Activated B cell treated with CpG ODN at 0.5 μM for 24 hours (primary cell): ENCODE measurements at regions not wholly inside any gene's neighbourhood (a gene's known extent, or its start where the extent isn't known, plus 50 kb on each side); places are given as distances from the start of the nearest gene placed in this dataset.

ENCODE experiments used
- ATAC-seq: fragments of 200-7000 bp; cut with Tn5 transposase; one replicate; pipeline ENCODE4 v1.10.0; 2021; ENCODE audit warnings: low read depth, mild to moderate bottlenecking, moderate library complexity
- CTCF ChIA-PET: fragments of 350-600 bp; sonication (Branson Sonifier 250); formaldehyde crosslinking; loops from one replicate; lab custom pipeline; 2021; ENCODE audit warnings: antibody characterized with exemption; lab: Charles Lee
- POLR2A ChIA-PET: fragments of 350-600 bp; sonication (Branson Sonifier 250); formaldehyde crosslinking; loops from one replicate; lab custom pipeline; 2021; ENCODE audit warnings: antibody characterized with exemption; lab: Charles Lee
- DNase-seq: peaks from one replicate; pipeline ENCODE4 v3.0.0; 2022
- H3K27ac Mint-ChIP-seq: one replicate; pipeline ENCODE4 v1.8.0; 2020; ENCODE audit warnings: mixed read lengths
- H3K27me3 Mint-ChIP-seq: one replicate; pipeline ENCODE4 v1.8.0; 2021; ENCODE audit warnings: mixed read lengths
- H3K36me3 Mint-ChIP-seq: one replicate; pipeline ENCODE4 v1.8.0; 2021; ENCODE audit warnings: low read depth, mixed read lengths
- H3K4me1 Mint-ChIP-seq: one replicate; pipeline ENCODE4 v1.8.0; 2021; ENCODE audit warnings: mixed read lengths
- H3K4me3 Mint-ChIP-seq: one replicate; pipeline ENCODE4 v1.8.0; 2020; ENCODE audit warnings: mild to moderate bottlenecking, mixed read lengths
- H3K9me3 Mint-ChIP-seq: one replicate; pipeline ENCODE4 v1.8.0; 2020; ENCODE audit warnings: mixed read lengths
- CTCF ChIP-seq: fragments of 200-600 bp; IDR thresholded peaks from one replicate; pipeline ENCODE4 v1.8.0; 2022; ENCODE audit warnings: antibody characterized with exemption, mild to moderate bottlenecking
- intact Hi-C: fragments of 100-400 bp; cut with micrococcal nuclease; formaldehyde crosslinking; loops from one replicate; pipeline ENCODE4 v1.15.1; 2024

- ATAC-seq, result no peak
- ChIA-PET POLR2A (no interaction called here), CTCF (no interaction called here)
- Mint-ChIP-seq H3K36me3 (no peaks in the 10 kb centered on the region), H3K9me3 (no peaks in the 10 kb centered on the region), H3K4me3 (no peak overlapping the region), H3K27me3 (no peaks in the 10 kb centered on the region), H3K27ac (no peak overlapping the region), H3K4me1 (peaks cover 20% of the 10 kb centered on the region)
- no peak for TF ChIP-seq CTCF
- intact Hi-C loops, result loop anchor here (10.0 kb wide), 1 partner anchor 567 kb away; no protein-coding TSS in a partner anchor
- DNase-seq, result no peak
Observed at GRCh38 chr10:31138026-31138553, 106.4 kb upstream of the ZNF438 start.

- intact Hi-C loops, result loop anchor here (10.0 kb wide), 1 partner anchor 565 kb away; no protein-coding TSS in a partner anchor
- CTCF ChIA-PET, result no interaction called here
- POLR2A ChIA-PET, result no interaction called here
- no peaks in the 10 kb centered on the region for H3K27me3 Mint-ChIP-seq
- DNase-seq, result no peak
- no peak for TF ChIP-seq CTCF
- H3K36me3 Mint-ChIP-seq, result no peaks in the 10 kb centered on the region
- no peak overlapping the region for H3K4me3 Mint-ChIP-seq
- peaks cover 15% of the 10 kb centered on the region for H3K4me1 Mint-ChIP-seq
- no peak overlapping the region for H3K27ac Mint-ChIP-seq
- no peaks in the 10 kb centered on the region for H3K9me3 Mint-ChIP-seq
- no peak for ATAC-seq
Observed at GRCh38 chr10:31139497-31139896, 107.8 kb upstream of the ZNF438 start.

GRCh38 chr10:31140716-31141115 lies 109.1 kb upstream of the ZNF438 start:
- no peak overlapping the region for H3K4me3 Mint-ChIP-seq
- no peaks in the 10 kb centered on the region for H3K9me3 Mint-ChIP-seq
- CTCF ChIA-PET, result no interaction called here
- TF ChIP-seq CTCF, result no peak
- peaks cover 8% of the 10 kb centered on the region for H3K4me1 Mint-ChIP-seq
- no peaks in the 10 kb centered on the region for H3K36me3 Mint-ChIP-seq
- intact Hi-C loops, result no loop called here
- no peak for ATAC-seq
- DNase-seq, result no peak
- H3K27ac Mint-ChIP-seq, result no peak overlapping the region
- POLR2A ChIA-PET, result no interaction called here
- peaks cover 7% of the 10 kb centered on the region for H3K27me3 Mint-ChIP-seq

- ATAC-seq (no peak), DNase-seq (no peak)
- H3K27me3 Mint-ChIP-seq, result peaks cover 10% of the 10 kb centered on the region
- peaks cover 6% of the 10 kb centered on the region for H3K4me1 Mint-ChIP-seq
- no peak overlapping the region for H3K4me3 Mint-ChIP-seq
- H3K27ac Mint-ChIP-seq, result no peak overlapping the region
- CTCF ChIA-PET, result no interaction called here
- no peaks in the 10 kb centered on the region for H3K36me3 Mint-ChIP-seq
- POLR2A ChIA-PET, result no interaction called here
- TF ChIP-seq CTCF, result no peak
- H3K9me3 Mint-ChIP-seq, result no peaks in the 10 kb centered on the region
- intact Hi-C loops, result no loop called here
Observed at GRCh38 chr10:31142026-31142425, 110.4 kb upstream of the ZNF438 start.

- no peak overlapping the region for H3K27ac Mint-ChIP-seq
- ChIA-PET POLR2A (no interaction called here), CTCF (no interaction called here)
- ATAC-seq (no peak), DNase-seq (no peak)
- H3K36me3 Mint-ChIP-seq, result no peaks in the 10 kb centered on the region
- peaks cover 10% of the 10 kb centered on the region for H3K27me3 Mint-ChIP-seq
- H3K4me3 Mint-ChIP-seq, result no peak overlapping the region
- H3K4me1 Mint-ChIP-seq, result no peaks in the 10 kb centered on the region
- H3K9me3 Mint-ChIP-seq, result no peaks in the 10 kb centered on the region
- intact Hi-C loops, result no loop called here
- TF ChIP-seq CTCF, result no peak
Observed at GRCh38 chr10:31143331-31143935, 111.8 kb upstream of the ZNF438 start.
